ENCODE measurements at regions not wholly inside any gene's neighbourhood (a gene's known extent, or its start where the extent isn't known, plus 50 kb on each side); places are given as distances from the start of the nearest gene placed in this dataset.

DNA sequence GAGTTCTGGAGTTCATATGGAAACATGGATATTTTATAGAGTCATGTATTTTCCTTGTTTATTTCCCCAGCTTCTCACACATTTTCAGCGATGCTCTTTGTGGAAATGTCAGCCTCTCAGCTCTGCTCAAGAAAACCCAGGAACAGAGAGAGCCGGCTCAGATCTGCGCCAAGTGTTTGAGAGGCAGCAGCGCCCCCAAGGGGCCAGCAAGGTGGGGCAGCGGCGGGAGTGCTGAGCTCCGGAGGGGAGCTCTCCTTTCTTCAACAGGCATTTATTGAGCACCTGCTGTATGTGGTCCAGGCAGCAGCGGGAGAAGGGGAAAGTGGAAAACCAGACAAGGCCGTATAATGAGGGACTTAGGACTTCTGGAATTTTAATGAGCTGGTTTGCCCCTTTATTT, 421.1 kb upstream of the C16orf82 start:
- no peak for TF ChIP-seq EZH2 (IDR thresholded peaks at IDR 0.05; ENCODE audit: low read length, missing control alignments)
- TF ChIP-seq CTCF (conservative IDR thresholded peaks at IDR 0.05 in 1 of 2, IDR thresholded peaks at IDR 0.05 in 1 of 2; ENCODE audit: low read depth in 1 of 2, low read length in 2 of 2), result no peak

All from fibroblast of lung (primary cell).